Smooth muscle cell (in vitro differentiated cells): ENCODE measurements at regions not wholly inside any gene's neighbourhood (a gene's known extent, or its start where the extent isn't known, plus 50 kb on each side); places are given as distances from the start of the nearest gene placed in this dataset.
"Not testable (repeated sequence)": the region's sequence is repeated elsewhere in the genome, so short reads cannot be mapped to it uniquely, and the experiment has no call there.

ENCODE experiments used
- DNase-seq: peaks from one replicate; lab custom pipeline; 2025; ENCODE audit not compliant: unreplicated experiment; lab: John Stamatoyannopoulos, UW
- H2AFZ ChIP-seq: fragments of 200-600 bp; sonication (generic); 2 replicates; pipeline ENCODE4 v1.6.0; 2016; ENCODE audit warnings: antibody characterized with exemption, low read depth, mild to moderate bottlenecking
- H3F3A ChIP-seq: fragments of 200-600 bp; sonication (generic); 2 replicates; pipeline ENCODE4 v1.6.0; 2017; ENCODE audit warnings: antibody characterized with exemption, low read depth
- H3K27ac ChIP-seq: fragments of 200-600 bp; sonication (generic); 2 replicates; pipeline ENCODE4 v1.5.1; 2016; ENCODE audit warnings: low read depth, mild to moderate bottlenecking
- H3K27me3 ChIP-seq: fragments of 200-600 bp; sonication (generic); 2 replicates; pipeline ENCODE4 v1.6.1; 2016; ENCODE audit warnings: low read depth, mild to moderate bottlenecking
- H3K36me3 ChIP-seq: fragments of 200-600 bp; sonication (generic); 2 replicates; pipeline ENCODE4 v1.5.1; 2016; ENCODE audit warnings: low read depth
- H3K4me1 ChIP-seq: fragments of 200-600 bp; sonication (generic); 2 replicates; pipeline ENCODE4 v1.5.1; 2016; ENCODE audit warnings: low read depth
- H3K4me2 ChIP-seq: fragments of 200-600 bp; sonication (generic); 2 replicates; pipeline ENCODE4 v1.6.0; 2016; ENCODE audit warnings: mild to moderate bottlenecking
- H3K4me3 ChIP-seq: fragments of 200-600 bp; sonication (generic); 2 replicates; pipeline ENCODE4 v1.5.1; 2016; ENCODE audit warnings: mild to moderate bottlenecking
- H3K79me2 ChIP-seq: fragments of 200-600 bp; sonication (generic); 2 replicates; pipeline ENCODE4 v1.6.0; 2016; ENCODE audit warnings: low read depth, mild to moderate bottlenecking
- H3K9ac ChIP-seq: fragments of 200-600 bp; sonication (generic); 2 replicates; pipeline ENCODE4 v1.6.0; 2016; ENCODE audit warnings: low read depth
- H3K9me3 ChIP-seq: fragments of 200-600 bp; sonication (generic); replicated peaks from 2 replicates; pipeline ENCODE4 v1.5.1; 2016; ENCODE audit warnings: low read depth
- H4K20me1 ChIP-seq: fragments of 200-600 bp; sonication (generic); 2 replicates; pipeline ENCODE4 v1.6.0; 2016; ENCODE audit warnings: low read depth
- CTCF ChIP-seq: fragments of 200-600 bp; sonication (generic); IDR thresholded peaks from 2 replicates; pipeline ENCODE4 v1.5.1; 2017; ENCODE audit warnings: borderline replicate concordance, mild to moderate bottlenecking, antibody characterized with exemption; ENCODE audit not compliant: insufficient read depth, poor library complexity, severe bottlenecking
- WGBS: methylation state at CpG from one replicate; pipeline ENCODE4 v1.1.7; 2016; ENCODE audit warnings: low lambda C conversion rate; 5-methylcytosine and 5-hydroxymethylcytosine counted together

GRCh38 chr5:8560776-8561175, 691.8 kb downstream of the MTRR start:
- no peak overlapping the region for H3K4me3 ChIP-seq
- no peak overlapping the region for H2AFZ ChIP-seq
- no peak overlapping the region for H3K4me2 ChIP-seq
- H3K27ac ChIP-seq = no peak overlapping the region
- H3K36me3 ChIP-seq = no peaks in the 10 kb centered on the region
- no peak for TF ChIP-seq CTCF
- DNase-seq = no peak
- H3K9me3 ChIP-seq = no peaks in the 10 kb centered on the region
- no peaks in the 10 kb centered on the region for H3K27me3 ChIP-seq
- WGBS = 62% methylated on average over 2 of the region's 2 CpGs
- no peaks in the 10 kb centered on the region for H3K4me1 ChIP-seq
- no peaks in the 10 kb centered on the region for H3F3A ChIP-seq
- no peaks in the 10 kb centered on the region for H3K79me2 ChIP-seq
- no peak overlapping the region for H3K9ac ChIP-seq
- H4K20me1 ChIP-seq = no peaks in the 10 kb centered on the region

DNA sequence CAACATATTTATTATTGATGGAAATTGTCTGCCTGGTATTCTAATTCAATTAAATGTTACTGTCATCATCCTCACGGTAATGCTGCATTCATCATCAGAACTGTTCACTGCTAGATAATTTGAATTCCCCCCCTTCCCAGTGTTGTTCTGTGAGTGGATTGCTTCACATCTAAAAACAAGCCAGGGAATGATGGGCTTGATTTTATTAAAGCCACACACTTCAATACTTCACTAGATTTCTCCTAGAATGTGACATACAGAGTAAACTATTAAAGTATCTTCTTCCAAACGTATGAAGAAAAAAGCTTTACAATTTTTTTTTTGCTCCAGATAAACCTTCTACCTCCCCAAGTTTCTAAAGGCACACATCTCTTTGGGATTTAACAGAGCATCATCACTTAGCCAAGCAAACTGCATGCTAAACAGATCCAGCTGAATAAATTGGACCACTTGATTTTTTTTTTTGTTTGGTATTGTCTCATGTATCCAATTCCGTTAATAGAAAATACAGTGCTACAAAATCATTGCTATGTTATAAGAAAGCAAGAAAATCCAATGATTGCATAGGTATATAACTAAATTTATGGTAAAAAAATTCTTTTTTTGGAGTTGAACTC, 692.4 kb downstream of the MTRR start:
- no peaks in the 10 kb centered on the region for H3K27me3 ChIP-seq
- H3K4me3 ChIP-seq = no peak overlapping the region
- no peaks in the 10 kb centered on the region for H3K79me2 ChIP-seq
- H3K36me3 ChIP-seq = no peaks in the 10 kb centered on the region
- TF ChIP-seq CTCF = no peak
- no peaks in the 10 kb centered on the region for H3F3A ChIP-seq
- no peak overlapping the region for H2AFZ ChIP-seq
- DNase-seq = no peak
- H4K20me1 ChIP-seq = no peaks in the 10 kb centered on the region
- WGBS = 89% methylated on average over 3 of the region's 3 CpGs
- H3K9me3 ChIP-seq = no peaks in the 10 kb centered on the region
- no peak overlapping the region for H3K9ac ChIP-seq
- H3K27ac ChIP-seq = no peak overlapping the region
- H3K4me1 ChIP-seq = no peaks in the 10 kb centered on the region
- H3K4me2 ChIP-seq = no peak overlapping the region

DNA sequence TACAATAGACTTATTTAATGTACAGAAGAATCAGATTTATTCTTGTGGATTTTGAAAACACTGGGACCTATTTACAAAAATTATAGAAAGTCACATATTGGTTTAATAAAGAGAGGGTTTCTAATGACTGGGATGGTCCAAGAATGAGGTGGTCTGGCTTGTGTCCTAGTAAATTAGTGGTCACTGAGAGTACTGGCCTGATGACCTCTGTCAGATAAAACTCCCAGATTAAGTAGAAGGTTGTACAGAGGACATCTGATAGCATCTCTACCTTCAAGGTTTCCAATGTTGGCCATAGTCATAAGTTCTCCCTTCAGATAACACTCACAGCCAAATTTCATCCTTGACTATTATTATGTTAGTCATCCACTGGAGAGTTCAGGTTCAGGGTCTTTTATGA, 692.9 kb downstream of the MTRR start:
- Histone ChIP-seq H3K27me3 (no peaks in the 10 kb centered on the region), H3K4me1 (no peaks in the 10 kb centered on the region), H3F3A (no peaks in the 10 kb centered on the region), H3K27ac (no peak overlapping the region), H3K4me2 (no peak overlapping the region), H2AFZ (no peak overlapping the region), H3K4me3 (no peak overlapping the region), H3K36me3 (no peaks in the 10 kb centered on the region), H4K20me1 (no peaks in the 10 kb centered on the region), H3K9ac (no peak overlapping the region), H3K9me3 (no peaks in the 10 kb centered on the region), H3K79me2 (no peaks in the 10 kb centered on the region)
- TF ChIP-seq CTCF = no peak
- DNase-seq = no peak

GRCh38 chr5:8563540-8563939, 694.6 kb downstream of the MTRR start:
- not testable (repeated sequence) for H3F3A ChIP-seq, DNase-seq, H3K9ac ChIP-seq, H3K27ac ChIP-seq, H3K4me1 ChIP-seq, H4K20me1 ChIP-seq, H3K36me3 ChIP-seq, H3K4me2 ChIP-seq, H2AFZ ChIP-seq, H3K9me3 ChIP-seq, H3K4me3 ChIP-seq, H3K27me3 ChIP-seq, H3K79me2 ChIP-seq
- 91% methylated on average over 5 of the region's 6 CpGs for WGBS
